IPS-20b (cell line): ENCODE measurements at regions not wholly inside any gene's neighbourhood (a gene's known extent, or its start where the extent isn't known, plus 50 kb on each side); places are given as distances from the start of the nearest gene placed in this dataset.
"Not testable (repeated sequence)": the region's sequence is repeated elsewhere in the genome, so short reads cannot be mapped to it uniquely, and the experiment has no call there.

Experiments
- H3K27ac ChIP-seq: one replicate; pipeline ENCODE4 v1.5.1; 2013; ENCODE audit warnings: low read length
- H3K27me3 ChIP-seq: 2 replicates; pipeline ENCODE4 v1.6.1; 2013; ENCODE audit warnings: mild to moderate bottlenecking, low read length, inconsistent platforms; ENCODE audit not compliant: insufficient read depth
- H3K36me3 ChIP-seq: 2 replicates; pipeline ENCODE4 v1.6.1; 2013; ENCODE audit warnings: low read depth, mild to moderate bottlenecking, inconsistent platforms, low read length, moderate library complexity; ENCODE audit not compliant: insufficient read depth
- H3K4me1 ChIP-seq: 2 replicates; pipeline ENCODE4 v1.6.1; 2013; ENCODE audit warnings: mild to moderate bottlenecking, control low read depth, inconsistent platforms, low read length, moderate library complexity; ENCODE audit not compliant: insufficient read depth
- H3K4me3 ChIP-seq: 2 replicates; pipeline ENCODE4 v1.5.1; 2013; ENCODE audit warnings: mild to moderate bottlenecking, low read length, inconsistent platforms
- H3K9ac ChIP-seq: 2 replicates; pipeline ENCODE4 v1.6.1; 2013; ENCODE audit warnings: low read depth, mild to moderate bottlenecking, inconsistent platforms, low read length, moderate library complexity
- H3K9me3 ChIP-seq: 2 replicates; pipeline ENCODE4 v1.6.1; 2013; ENCODE audit warnings: mild to moderate bottlenecking, low read depth, low read length, inconsistent platforms; ENCODE audit not compliant: insufficient read depth

DNA sequence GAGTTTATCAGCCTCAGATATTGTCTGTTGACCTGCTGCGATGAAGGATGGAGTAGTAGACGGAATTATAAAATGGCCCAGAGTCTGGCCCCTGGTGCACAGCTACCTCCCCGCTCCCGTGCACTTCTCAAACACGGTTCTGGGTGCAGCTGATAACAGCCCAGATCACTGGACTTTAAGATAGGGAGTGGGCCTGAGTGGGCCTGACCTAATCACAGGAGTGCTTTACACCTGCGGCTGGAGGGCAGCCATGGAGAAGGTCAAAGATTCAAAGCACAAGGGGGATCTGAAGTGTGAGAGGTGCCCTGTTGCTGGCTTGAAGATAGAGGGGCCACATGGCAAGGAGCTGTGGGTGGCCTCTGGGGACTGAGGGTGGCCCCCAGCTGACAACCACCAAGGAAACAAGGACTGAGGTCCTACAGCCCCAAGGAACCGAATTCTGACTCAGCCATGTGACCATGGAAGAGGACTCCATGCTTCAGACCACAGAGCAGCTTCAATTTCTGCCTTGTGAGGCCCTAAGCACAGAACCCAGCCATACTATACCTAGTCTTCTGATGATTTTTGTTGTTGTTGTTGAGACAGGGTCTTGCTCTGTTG, 113.4 kb downstream of the ZNF664 start:
- Histone ChIP-seq H3K9me3 (no peaks in the 10 kb centered on the region), H3K4me3 (no peak overlapping the region), H3K36me3 (no peaks in the 10 kb centered on the region), H3K9ac (no peak overlapping the region), H3K27me3 (no peaks in the 10 kb centered on the region), H3K27ac (no peak overlapping the region), H3K4me1 (peaks cover 5% of the 10 kb centered on the region; the same call in 1 of the 2 replicates)

DNA sequence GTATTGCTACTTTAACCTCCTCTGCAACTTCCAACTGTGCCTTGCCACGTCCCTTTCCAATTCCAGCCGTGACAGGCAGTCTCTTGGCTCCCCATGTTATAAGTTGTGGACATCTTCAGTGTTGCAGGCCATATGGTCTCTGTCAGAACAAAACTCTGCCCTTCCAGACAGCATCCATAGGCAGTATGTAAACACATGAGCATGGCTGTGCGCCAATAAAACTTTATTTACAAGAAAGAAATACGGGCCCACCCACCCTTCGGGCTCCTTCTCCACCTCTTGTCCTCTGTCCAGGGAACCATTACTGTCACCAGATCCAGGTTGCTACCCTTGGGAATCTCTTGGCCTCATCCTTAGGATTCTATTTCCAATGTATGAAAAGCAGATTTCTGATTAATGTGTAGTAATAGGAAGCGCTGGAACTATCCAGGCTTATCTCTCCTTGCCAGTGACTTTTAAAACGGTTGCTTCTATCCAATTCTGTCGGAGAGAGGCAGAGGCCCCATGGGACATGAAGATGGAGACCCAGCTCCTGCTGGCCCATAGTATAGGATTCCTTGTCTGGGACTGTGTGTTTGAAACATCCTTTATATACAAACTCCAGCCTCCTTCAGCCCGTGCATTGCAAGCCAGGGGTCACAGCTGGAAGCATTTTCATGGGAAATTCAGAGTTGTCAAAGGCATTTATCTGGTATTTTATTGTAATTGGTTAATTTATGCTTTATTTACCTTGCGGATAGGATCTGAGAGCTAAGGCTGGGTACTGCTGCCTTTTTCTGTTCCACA, 114.4 kb downstream of the ZNF664 start:
- no peaks in the 10 kb centered on the region for H3K36me3 ChIP-seq
- H3K27ac ChIP-seq = no peak overlapping the region
- H3K9me3 ChIP-seq = no peaks in the 10 kb centered on the region
- H3K27me3 ChIP-seq = no peaks in the 10 kb centered on the region
- no peak overlapping the region for H3K4me3 ChIP-seq
- peaks cover 5% of the 10 kb centered on the region; the same call in 1 of the 2 replicates for H3K4me1 ChIP-seq
- no peak overlapping the region for H3K9ac ChIP-seq

DNA sequence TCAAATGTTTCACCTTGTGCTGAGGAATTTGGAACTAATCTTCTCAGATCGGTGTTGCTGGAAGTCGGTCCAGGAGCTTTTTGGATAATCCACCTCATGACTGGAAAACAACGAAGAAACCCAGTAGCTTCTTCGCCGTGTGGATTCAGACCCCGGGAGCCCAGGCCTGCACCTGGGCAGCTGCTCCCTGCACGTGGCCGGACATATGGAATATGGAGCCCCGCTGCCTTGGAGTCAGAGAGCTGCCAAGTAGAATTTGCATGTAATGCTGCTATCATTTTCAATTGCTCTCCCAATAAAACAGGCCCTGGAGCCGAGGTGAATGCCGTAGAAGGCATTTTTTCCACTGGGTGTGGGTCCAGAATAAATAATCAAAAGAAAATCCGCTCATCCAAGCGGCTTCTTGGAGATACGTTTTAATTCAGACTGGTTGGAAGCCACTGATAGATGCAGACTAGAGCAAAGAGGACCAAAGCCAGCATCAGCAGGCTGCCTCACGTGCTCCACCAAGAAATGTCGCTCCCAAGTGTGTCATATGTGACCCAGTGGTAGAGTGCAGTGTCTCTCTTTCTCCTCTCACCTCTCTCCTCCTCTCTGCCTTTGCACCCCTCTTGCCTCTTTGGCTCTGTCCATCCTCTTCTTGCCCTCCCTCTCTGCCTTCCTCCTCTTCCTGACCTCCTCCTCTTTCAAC, 115.3 kb downstream of the ZNF664 start:
- Histone ChIP-seq H3K27me3 (no peaks in the 10 kb centered on the region), H3K36me3 (no peaks in the 10 kb centered on the region), H3K9me3 (peaks cover 5% of the 10 kb centered on the region; the same call in 1 of the 2 replicates), H3K27ac (no peak overlapping the region), H3K9ac (no peak overlapping the region), H3K4me1 (peaks cover 5% of the 10 kb centered on the region; the same call in 1 of the 2 replicates), H3K4me3 (no peak overlapping the region)

DNA sequence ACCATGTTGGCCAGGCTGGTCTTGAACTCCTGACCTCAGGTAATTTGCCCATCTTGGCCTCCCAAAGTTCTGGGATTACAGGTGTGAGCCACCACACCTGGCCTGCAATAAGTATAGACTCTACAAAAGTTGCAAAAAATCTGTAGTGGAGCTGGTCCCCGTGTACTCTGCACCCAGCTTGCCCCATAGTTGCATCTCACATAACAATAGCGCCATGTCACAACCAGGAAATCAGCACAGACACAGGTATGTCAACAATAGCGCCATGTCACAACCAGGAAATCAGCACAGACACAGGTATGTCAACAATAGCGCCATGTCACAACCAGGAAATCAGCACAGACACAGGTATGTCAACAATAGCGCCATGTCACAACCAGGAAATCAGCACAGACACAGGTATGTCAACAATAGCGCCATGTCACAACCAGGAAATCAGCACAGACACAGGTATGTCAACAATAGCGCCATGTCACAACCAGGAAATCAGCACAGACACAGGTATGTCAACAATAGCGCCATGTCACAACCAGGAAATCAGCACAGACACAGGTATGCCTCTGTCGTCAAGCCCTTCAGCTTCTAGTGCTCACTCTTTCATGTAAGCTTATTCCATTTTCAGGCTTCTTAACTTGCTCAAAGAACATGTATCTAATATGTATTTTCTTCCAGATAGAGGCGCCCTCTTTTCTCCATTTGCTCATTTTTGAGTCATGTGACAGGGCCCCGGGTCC, 116.3 kb downstream of the ZNF664 start:
- H3K36me3 ChIP-seq, H3K4me1 ChIP-seq, H3K9me3 ChIP-seq, H3K4me3 ChIP-seq, H3K27ac ChIP-seq, H3K9ac ChIP-seq, H3K27me3 ChIP-seq: not testable (repeated sequence)

DNA sequence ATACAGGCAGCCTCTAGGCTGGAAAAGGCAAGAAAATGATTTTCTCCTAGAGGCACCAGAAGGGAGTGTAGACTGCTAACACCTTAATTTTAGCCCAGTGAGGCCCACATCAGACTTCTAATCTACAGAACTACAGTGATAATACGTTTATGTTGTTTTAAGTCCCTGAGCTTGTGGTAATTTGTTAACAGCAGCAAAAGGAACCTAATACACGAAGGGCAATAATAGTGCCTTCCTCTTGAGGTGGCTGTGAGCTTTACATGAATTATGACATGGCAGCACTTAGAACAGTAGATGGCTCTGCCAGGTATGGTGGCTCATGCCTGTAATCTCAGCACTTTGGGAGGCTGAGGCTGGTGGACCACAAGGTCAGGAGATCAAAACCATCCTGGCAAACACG, 118.8 kb downstream of the ZNF664 start:
- no peaks in the 10 kb centered on the region for H3K36me3 ChIP-seq

DNA sequence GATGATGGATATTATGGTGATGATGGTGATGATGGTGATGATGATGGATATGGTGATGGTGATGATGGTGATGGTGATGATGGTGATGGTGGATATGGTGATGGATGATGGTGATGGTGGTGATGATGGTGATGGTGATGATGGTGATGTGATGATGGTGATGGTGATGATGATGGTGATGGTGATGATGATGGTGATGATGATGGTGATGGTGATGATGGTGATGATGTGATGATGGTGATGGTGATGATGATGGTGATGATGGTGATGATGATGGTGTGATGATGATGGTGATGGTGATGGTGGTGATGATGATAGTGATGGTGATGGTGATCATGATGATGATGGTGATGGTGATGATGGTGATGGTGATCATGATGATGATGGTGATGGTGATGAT, 119.5 kb downstream of the ZNF664 start:
- H3K36me3 ChIP-seq, H3K4me3 ChIP-seq, H3K27ac ChIP-seq, H3K27me3 ChIP-seq, H3K9ac ChIP-seq, H3K4me1 ChIP-seq, H3K9me3 ChIP-seq: not testable (repeated sequence)

More for the DNA sequence above, 118.8 kb downstream of the ZNF664 start:
- Histone ChIP-seq H3K9me3 (peaks cover 5% of the 10 kb centered on the region), H3K27me3 (no peaks in the 10 kb centered on the region), H3K9ac (no peak overlapping the region), H3K27ac (no peak overlapping the region), H3K4me1 (peaks cover 5% of the 10 kb centered on the region; the same call in 1 of the 2 replicates), H3K4me3 (no peak overlapping the region)

DNA sequence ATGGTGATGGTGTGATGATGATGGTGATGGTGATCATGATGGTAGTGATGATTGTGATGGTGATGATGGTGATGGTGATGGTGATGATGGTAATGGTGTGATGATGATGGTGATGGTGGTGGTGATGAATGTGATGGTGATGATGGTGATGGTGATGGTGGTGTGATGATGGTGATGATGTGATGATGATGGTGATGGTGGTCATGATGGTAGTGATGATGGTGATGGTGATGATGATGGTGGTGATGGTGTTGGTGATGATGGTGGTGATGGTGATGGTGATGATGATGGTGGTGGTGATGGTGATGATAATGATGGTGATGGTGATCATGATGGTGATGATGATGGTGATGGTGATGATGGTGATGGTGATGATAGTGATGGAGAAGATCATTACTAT, 120.3 kb downstream of the ZNF664 start:
- Histone ChIP-seq H3K4me1 (no peaks in the 10 kb centered on the region), H3K4me3 (no peak overlapping the region), H3K27ac (no peak overlapping the region), H3K9ac (no peak overlapping the region), H3K36me3 (no peaks in the 10 kb centered on the region), H3K9me3 (peaks cover 5% of the 10 kb centered on the region), H3K27me3 (no peaks in the 10 kb centered on the region; the same call in 1 of the 2 replicates)

DNA sequence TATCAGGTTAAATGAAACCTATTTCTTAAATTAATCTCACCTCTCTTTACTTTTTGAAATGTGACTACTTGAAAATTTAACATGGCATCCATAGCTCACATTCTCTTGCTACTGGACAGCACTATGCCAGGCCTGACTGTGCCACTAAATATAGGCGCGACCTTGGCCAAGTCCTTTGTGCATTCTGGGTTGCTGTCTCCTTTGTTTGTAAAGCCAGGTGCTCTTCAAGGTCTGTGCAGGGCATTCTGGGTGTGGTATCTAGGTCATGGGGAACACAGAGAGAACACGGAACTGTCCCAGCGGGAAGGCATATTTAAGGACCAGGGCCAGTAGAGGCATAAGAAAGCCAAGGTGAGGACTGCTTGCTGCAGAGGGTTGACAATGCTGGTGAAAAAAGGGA, 121.2 kb downstream of the ZNF664 start:
- Histone ChIP-seq H3K4me1 (no peaks in the 10 kb centered on the region), H3K9ac (no peak overlapping the region), H3K36me3 (no peaks in the 10 kb centered on the region), H3K27ac (no peak overlapping the region), H3K9me3 (peaks cover 5% of the 10 kb centered on the region), H3K27me3 (no peaks in the 10 kb centered on the region; the same call in 1 of the 2 replicates), H3K4me3 (no peak overlapping the region)

DNA sequence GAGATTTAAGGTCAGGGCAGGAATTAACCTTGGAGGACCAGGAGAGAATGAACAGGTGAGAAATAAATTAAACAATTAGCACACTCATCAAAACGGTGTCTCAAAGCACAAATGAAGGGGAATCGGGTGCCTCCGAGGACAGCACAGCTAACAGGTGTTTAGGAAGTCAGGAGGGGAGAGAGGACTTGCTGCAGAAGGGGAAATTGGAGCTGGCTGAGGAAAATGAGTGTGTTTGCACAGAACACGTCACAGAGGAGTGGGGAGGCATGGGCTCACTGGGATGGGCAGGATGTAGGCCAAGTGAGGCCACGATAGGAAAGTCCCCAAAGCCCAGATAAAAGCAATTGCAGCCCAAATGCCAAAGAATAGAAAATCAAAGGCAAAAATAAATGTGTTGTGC, 121.7 kb downstream of the ZNF664 start:
- Histone ChIP-seq H3K27ac (no peak overlapping the region), H3K9me3 (peaks cover 5% of the 10 kb centered on the region), H3K9ac (no peak overlapping the region), H3K4me1 (no peaks in the 10 kb centered on the region), H3K4me3 (no peak overlapping the region), H3K36me3 (no peaks in the 10 kb centered on the region), H3K27me3 (no peaks in the 10 kb centered on the region; the same call in 1 of the 2 replicates)

DNA sequence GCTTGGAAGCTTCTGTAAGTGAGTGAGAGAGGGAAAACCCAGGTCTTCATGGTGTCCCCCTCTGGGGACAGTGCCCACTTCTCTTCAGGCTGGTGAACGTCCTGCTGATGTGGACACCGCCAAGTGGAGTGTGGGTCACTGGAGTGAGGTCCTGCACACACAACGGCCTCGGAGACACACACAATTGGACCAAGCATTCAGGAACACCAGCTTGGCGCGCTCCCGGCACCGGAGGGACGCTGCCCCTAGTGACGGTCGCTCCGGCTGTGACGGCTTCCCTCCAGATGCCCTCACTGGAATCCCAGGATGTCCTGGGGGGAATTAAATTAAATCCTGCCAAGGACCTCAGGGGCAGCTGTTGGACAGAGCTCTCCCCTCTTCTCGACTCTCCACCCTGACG, 123.1 kb downstream of the ZNF664 start:
- peaks cover 5% of the 10 kb centered on the region for H3K9me3 ChIP-seq
- H3K36me3 ChIP-seq = no peaks in the 10 kb centered on the region
- no peak overlapping the region for H3K4me3 ChIP-seq
- no peak overlapping the region for H3K9ac ChIP-seq
- H3K27ac ChIP-seq = no peak overlapping the region
- no peaks in the 10 kb centered on the region for H3K4me1 ChIP-seq
- no peaks in the 10 kb centered on the region; the same call in 1 of the 2 replicates for H3K27me3 ChIP-seq

DNA sequence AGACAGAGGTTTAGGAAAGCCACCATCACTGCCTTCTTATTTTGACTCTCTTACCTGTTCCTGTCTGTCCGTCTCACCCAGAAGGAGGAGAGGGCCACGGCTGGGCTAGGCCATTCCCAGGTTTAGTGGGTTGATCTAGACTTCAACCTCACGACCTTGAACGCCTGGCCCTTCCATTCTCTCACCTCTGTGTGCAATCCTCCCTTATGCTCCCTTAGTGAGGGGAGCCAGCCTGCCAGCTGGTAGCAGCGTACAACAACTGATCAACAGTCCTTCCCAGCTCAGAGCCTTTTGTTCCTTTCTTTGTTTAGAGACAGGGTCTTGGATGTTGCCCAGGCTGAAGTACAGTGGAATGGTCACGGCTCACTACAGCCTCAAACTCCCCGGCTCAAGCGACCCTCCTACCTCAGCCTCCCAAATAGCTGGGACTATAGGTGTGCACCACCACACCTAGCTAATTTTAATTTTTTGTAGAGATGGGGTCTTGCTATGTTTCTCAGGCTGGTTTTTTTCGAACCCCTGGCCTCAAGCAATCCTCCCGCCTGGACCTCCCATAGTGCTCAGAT, 123.9 kb downstream of the ZNF664 start:
- Histone ChIP-seq H3K27ac (no peak overlapping the region), H3K9ac (no peak overlapping the region), H3K9me3 (peaks cover 5% of the 10 kb centered on the region), H3K36me3 (no peaks in the 10 kb centered on the region), H3K4me3 (no peak overlapping the region), H3K27me3 (no peaks in the 10 kb centered on the region; the same call in 1 of the 2 replicates), H3K4me1 (no peaks in the 10 kb centered on the region)
